GM21447 (cell line): ENCODE measurements at regions not wholly inside any gene's neighbourhood (a gene's known extent, or its start where the extent isn't known, plus 50 kb on each side); places are given as distances from the start of the nearest gene placed in this dataset.

ENCODE experiments used
- ATAC-seq: cut with Tn5 transposase; IDR thresholded peaks from one replicate; pipeline ENCODE4 v1.9.1; 2021; ENCODE audit not compliant: unreplicated experiment

- no peak for ATAC-seq
Observed at GRCh38 chr5:125196481-125197111, 450.2 kb upstream of the ZNF608 start.

DNA sequence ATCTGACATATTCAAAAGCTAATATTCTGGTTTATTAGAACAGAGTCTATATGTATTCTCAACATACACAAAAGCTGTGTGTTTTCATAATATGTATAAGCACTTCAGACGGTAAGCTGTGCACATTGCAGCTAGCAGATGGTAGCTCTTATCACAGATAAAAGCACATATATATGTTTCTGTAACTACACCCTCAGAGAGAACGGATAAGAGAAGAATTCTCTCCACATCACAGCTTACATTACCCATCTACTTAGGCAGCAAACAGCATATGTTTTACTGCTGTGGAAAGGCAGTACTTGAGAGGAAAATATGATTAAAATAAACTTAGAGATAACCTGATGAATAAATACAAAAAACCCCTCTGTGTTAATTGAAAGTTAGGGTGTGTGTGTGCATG is 450.9 kb upstream of the ZNF608 start:
- ATAC-seq = no peak

- no peak for ATAC-seq
Observed at GRCh38 chr5:125198270-125198974, 452.0 kb upstream of the ZNF608 start.

DNA sequence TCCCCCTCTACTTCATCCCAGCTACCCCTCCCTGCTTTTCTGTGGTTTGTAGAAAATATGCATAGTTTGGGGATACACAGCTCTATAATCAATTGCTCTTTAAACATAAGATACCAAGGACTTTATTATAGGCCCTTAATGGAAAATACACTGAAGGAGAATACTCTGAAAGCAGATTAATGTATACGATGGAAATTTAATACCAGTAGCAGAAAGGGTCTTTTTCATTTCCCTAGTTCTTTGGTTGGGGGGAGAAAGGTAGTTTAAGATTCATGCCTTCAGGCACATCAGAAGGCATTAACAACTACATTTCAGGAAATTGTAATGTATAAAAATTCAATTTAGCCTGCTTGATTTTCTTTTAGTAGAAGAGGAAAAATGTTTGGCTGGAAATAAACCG is 452.9 kb upstream of the ZNF608 start:
- ATAC-seq = no peak

DNA sequence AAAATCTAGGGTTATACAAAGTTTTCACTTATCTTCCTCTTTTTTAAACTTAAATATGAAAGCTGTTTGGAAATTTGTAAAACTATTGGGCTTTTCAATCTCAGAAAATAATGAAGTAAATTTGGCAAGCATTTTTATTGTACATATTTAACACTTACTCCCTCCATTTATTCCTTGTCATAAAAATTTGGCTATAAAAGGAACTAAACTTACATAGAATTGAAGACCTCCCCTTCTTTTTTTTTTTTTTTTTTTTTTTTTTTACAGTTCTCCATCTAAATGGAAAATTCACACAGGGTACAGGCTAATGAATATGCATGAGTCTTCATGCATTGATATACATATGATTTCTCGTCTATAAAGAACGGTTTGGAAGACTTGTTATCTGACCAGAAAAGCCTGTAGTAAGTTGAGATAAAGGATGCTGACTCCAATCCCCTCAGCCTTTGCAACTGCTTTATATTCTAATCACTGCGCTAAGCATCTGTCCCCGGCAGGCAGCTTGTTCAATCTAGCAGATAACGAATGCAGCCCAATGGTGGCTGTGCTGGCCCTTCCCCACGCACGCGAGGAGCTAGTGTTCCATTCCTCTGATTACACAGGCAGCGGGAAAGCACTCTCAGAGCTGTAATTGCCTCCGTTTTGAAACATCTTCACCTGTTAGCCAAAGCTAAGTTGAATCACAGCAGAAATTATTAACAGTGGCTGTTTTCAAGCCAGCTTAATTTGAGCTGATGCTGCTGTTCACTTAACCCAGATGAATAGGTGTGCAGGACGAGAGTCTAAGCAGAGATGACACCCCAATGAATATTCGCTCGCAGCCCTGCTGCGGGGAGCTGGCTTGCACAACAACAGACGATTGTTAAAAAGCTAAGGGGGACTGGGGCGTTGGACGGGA is 453.8 kb upstream of the ZNF608 start:
- ATAC-seq = peak; percentile 49

- ATAC-seq = no peak
Observed at GRCh38 chr5:125200866-125201373, 454.5 kb upstream of the ZNF608 start.

GRCh38 chr5:125201446-125202052 is 455.1 kb upstream of the ZNF608 start:
- no peak for ATAC-seq

GRCh38 chr5:125202353-125202752 is 455.9 kb upstream of the ZNF608 start:
- no peak for ATAC-seq

DNA sequence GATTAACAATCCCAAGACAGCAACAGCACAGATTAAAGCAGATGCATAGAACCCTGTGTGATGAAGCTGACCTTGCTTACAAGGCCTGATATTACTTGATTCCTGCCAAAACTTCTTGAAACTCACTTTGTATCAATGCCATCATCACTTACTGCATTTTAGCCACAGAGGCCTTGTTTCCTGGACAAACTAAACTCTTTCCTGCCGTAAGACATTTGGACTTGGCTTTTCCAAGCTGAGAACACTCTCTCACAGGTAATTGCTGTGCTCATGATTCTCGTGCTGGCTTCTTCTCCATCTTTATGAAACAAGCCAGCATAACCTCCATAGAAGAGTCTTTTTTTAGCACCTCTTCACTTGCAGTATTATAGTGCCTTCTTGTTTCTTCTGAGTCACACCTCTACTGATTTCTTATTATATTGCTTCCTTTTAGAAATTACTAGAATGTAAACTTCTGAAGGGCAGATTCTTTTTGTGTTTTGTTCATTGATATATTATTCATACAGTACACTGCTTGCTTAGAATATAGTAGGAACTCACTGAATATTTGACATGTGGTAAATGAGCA is 456.5 kb upstream of the ZNF608 start:
- no peak for ATAC-seq

DNA sequence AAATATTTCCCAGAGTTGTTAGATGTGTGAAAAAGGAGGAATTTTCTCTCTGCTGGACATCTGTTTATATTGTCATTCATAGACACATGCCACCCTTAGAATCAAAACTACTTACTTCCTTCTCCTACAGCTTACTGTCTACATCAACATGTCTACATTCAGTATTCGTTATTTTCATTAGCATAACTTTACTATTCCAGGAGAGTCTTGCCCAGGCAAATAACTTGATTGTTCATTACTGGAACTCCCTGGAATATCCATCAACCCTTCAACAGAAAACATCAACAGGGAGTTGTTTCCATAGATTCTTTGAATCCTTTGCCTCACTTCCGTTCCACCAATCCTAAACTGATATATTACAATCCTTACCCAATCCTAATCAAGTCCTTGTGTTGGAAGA is 457.5 kb upstream of the ZNF608 start:
- ATAC-seq = no peak

- ATAC-seq = no peak
Observed at GRCh38 chr5:125205601-125206225, 459.3 kb upstream of the ZNF608 start.

- ATAC-seq = no peak
Observed at GRCh38 chr5:125207856-125208255, 461.4 kb upstream of the ZNF608 start.

- no peak for ATAC-seq
Observed at GRCh38 chr5:125209650-125210049, 463.2 kb upstream of the ZNF608 start.

DNA sequence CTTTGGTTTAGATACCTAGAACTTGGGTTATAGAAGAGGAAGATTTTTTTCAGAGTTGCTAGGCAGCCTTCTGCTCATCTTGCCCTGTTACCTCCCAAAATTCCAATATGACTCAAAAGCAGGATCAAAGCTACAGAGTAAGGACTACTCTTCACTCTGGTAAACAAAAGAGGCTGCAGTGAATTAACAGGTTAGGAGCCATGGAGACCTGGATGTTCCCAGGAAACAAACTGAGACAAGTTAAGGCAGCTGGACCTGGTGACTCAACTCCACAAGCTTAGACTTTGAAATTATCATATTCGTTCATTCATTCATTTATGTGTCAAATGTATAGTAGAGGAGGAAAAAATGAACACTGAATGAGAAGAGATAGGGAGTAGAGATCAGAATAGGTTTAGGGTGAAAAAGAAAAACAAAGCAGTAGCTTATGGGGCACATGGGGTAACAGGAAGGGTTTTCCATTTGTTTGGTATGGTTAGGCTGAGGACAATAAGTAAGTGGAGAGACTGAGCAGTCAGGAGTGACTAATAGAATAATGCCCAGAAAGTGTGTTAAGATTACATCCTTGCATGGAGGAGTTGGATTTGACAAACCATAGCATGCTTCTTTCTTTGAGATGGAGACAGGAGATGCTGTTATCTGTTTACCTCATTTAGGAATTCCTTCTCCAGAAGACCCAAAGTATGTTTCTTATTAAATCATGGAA is 464.0 kb upstream of the ZNF608 start:
- ATAC-seq = no peak

GRCh38 chr5:125214080-125214479 is 467.6 kb upstream of the ZNF608 start:
- ATAC-seq = peak; percentile 73

GRCh38 chr5:125215593-125215992 is 469.2 kb upstream of the ZNF608 start:
- ATAC-seq = no peak

DNA sequence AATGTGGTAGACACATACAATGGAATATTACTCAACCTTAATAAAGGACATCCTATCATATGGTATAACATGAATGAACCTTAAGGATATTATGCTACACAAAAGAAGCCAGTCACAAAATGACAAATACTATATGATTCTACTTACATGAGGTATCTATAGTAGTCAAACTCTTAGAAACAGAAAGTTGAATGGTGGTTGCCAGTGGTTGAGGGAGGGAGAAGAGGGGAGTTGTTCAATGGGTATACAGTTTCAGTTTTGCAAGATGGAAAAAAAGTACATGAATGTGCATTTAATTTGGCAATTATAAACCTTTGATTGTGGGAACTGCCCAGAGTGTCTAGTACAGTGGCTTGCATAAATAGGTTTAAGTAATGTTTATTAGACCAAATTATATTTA is 473.3 kb upstream of the ZNF608 start:
- ATAC-seq = no peak

DNA sequence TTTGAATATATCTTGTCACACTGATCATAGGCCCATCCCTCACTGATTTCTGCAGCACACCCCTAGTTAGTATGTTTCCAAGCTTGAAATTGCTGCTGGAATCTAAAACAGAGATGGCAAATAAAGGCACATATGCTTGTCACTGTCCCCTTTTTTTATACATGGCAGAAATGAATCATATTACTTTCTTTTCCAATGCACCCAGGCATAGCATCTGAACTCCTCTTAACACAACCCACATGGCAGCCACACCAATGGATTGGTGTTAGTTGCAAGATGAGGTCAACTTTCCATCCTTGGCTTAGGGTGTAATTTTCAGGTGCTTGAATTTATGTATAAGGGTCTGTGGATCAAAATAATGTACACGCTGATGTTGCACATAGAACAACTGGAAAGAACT is 473.8 kb upstream of the ZNF608 start:
- ATAC-seq = no peak

- ATAC-seq = no peak
Observed at GRCh38 chr5:125222597-125223240, 476.3 kb upstream of the ZNF608 start.
